Activated CD4-positive, alpha-beta memory T cell treated with anti-CD3 and anti-CD28 coated beads for 36 hours (primary cell): ENCODE measurements at regions not wholly inside any gene's neighbourhood (a gene's known extent, or its start where the extent isn't known, plus 50 kb on each side); places are given as distances from the start of the nearest gene placed in this dataset.

Experiments used
- CTCF ChIA-PET: fragments of 350-600 bp; sonication (Branson Sonifier 250); formaldehyde crosslinking; loops from one replicate; lab custom pipeline; 2021; ENCODE audit warnings: antibody characterized with exemption, inconsistent platforms; lab: Charles Lee
- POLR2A ChIA-PET: fragments of 350-600 bp; sonication (Branson Sonifier 250); formaldehyde crosslinking; loops from one replicate; lab custom pipeline; 2021; ENCODE audit warnings: antibody characterized with exemption; lab: Charles Lee
- DNase-seq: peaks from one replicate; pipeline ENCODE4 v3.0.0-alpha.2; 2020
- H3K27ac Mint-ChIP-seq: one replicate; pipeline ENCODE4 v1.8.0; 2021; ENCODE audit warnings: mixed read lengths
- H3K27me3 Mint-ChIP-seq: one replicate; pipeline ENCODE4 v1.8.0; 2021; ENCODE audit warnings: mixed read lengths
- H3K36me3 Mint-ChIP-seq: one replicate; pipeline ENCODE4 v1.8.0; 2021; ENCODE audit warnings: mixed read lengths
- H3K4me1 Mint-ChIP-seq: one replicate; pipeline ENCODE4 v1.8.0; 2021; ENCODE audit warnings: low read depth, mixed read lengths
- H3K4me3 Mint-ChIP-seq: one replicate; pipeline ENCODE4 v1.8.0; 2021; ENCODE audit warnings: mild to moderate bottlenecking, mixed read lengths
- H3K9me3 Mint-ChIP-seq: one replicate; pipeline ENCODE4 v1.8.0; 2021; ENCODE audit warnings: mixed read lengths
- intact Hi-C: fragments of 100-400 bp; cut with micrococcal nuclease; formaldehyde crosslinking; loops from one replicate; pipeline ENCODE4 v1.15.1; 2023

DNA sequence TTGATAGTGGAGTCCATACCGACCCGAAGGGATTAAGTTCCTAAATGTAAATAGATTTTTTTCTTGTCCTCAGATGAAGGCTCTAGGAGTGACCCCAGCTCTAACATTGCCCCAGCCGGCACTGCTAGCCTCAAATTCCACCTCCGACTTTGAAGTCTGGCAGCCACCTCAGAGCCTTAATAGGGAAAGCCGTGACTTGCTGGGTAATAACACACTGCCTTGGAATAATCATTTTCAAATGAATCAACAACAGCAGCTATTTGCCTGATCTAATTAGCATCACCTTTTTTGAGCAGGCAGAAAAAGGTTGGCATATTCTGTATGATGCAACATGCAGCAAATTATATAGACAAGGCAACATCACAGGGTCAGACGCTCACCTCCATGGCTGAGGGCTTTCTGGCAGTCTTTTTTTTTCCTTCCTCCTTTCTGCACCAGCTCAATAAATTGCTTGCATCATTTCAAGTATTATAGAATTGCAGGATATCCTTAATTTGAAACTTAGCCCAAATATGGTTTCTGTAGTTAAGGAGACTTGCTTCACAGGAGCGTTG is 276.5 kb upstream of the ATP5MC3 start:
- Mint-ChIP-seq H3K27ac (no peak overlapping the region), H3K36me3 (no peaks in the 10 kb centered on the region), H3K4me1 (no peaks in the 10 kb centered on the region), H3K9me3 (peaks cover 8% of the 10 kb centered on the region), H3K27me3 (peaks cover 2% of the 10 kb centered on the region), H3K4me3 (no peak overlapping the region)
- DNase-seq = no peak
- CTCF ChIA-PET = no interaction called here
- POLR2A ChIA-PET = no interaction called here
- intact Hi-C loops = no loop called here

DNA sequence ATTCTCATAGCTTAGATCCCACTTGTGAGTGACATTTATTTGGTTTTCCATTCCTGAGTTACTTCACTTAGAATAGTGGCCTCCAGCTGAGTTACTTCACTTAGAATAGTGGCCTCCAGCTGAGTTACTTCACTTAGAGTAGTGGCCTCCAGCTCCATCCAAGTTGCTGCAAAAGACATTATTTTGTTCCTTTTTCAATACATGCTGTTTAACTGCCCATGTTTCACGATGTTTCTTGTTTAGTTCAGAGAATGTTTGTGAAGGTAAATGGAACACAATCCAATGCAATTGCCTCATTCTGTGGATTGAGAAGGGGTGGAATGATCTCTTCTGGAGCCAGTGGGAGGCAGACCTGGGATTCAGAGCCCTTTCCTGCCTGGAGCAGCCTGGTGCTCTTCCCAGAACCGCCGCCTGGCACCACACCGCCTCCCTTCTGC is 273.5 kb upstream of the ATP5MC3 start:
- H3K27ac Mint-ChIP-seq = no peak overlapping the region
- POLR2A ChIA-PET = no interaction called here

DNA sequence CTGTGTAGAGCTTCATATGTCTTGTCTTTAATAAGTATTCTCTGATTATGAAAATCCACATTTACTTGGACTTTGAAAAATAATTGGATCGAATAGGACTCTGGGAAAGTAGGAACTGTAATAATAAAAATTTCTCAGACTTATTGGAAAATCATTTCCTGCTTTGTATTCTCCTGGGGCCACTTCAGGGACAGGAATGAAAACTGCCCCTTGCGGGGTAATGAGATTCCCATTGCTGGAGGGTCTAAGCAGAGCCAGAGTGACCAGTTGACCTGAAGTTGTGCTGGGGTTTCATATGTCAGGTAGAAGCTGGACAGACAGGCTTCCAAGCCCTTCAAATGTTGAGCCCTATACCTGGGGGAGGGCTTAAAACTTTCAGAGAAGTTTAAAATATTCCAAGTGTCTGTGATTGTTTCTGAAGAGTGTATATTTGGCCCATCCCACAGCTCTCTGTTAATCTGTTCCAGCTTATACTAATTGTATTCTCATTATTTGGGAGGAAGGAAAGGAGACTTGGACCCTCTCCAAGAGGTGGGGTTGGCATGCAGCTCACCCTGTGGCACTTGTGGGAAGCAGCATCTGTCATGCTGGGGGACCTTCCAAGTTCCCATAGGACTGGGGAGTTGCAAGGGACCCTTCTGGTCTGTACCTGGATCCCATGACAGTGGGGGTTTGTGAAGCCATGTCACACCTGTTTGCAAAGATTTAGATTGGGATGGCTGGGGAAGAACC is 268.7 kb upstream of the ATP5MC3 start:
- Mint-ChIP-seq H3K4me3 (no peak overlapping the region), H3K27ac (no peak overlapping the region), H3K4me1 (no peaks in the 10 kb centered on the region), H3K9me3 (no peaks in the 10 kb centered on the region), H3K36me3 (no peaks in the 10 kb centered on the region), H3K27me3 (peaks cover 2% of the 10 kb centered on the region)
- DNase-seq = no peak
- CTCF ChIA-PET = no interaction called here
- intact Hi-C loops = no loop called here
- POLR2A ChIA-PET = no interaction called here

More for the DNA sequence above, 273.5 kb upstream of the ATP5MC3 start:
- H3K4me3 Mint-ChIP-seq = no peak overlapping the region
- H3K4me1 Mint-ChIP-seq = no peaks in the 10 kb centered on the region
- peaks cover 4% of the 10 kb centered on the region for H3K9me3 Mint-ChIP-seq
- H3K27me3 Mint-ChIP-seq = peaks cover 2% of the 10 kb centered on the region
- intact Hi-C loops = no loop called here
- no peak for DNase-seq
- H3K36me3 Mint-ChIP-seq = no peaks in the 10 kb centered on the region
- CTCF ChIA-PET = no interaction called here

DNA sequence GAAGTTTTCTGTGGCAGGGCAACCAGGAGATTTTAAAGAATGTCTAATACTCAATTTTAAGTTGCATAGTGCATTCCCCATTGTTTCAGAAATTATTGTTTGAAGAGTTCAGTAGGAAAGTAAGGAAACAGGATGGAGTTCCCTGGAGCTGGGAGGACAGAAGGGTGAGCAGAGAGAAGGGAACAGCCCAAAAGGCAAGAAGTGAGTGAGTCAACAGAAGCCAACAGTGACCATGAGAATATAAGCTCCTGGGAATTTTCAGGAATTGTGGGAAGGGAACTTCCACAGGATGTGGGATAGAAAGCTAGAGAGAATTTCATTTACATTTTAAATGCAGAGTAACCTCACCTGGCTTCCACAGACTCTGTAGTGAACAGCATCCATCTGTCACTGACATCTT is 268.1 kb upstream of the ATP5MC3 start:
- intact Hi-C loops = no loop called here
- Mint-ChIP-seq H3K36me3 (no peaks in the 10 kb centered on the region), H3K27ac (no peak overlapping the region), H3K9me3 (no peaks in the 10 kb centered on the region), H3K4me1 (no peaks in the 10 kb centered on the region), H3K4me3 (no peak overlapping the region), H3K27me3 (peaks cover 2% of the 10 kb centered on the region)
- ChIA-PET CTCF (no interaction called here), POLR2A (no interaction called here)
- DNase-seq = no peak

DNA sequence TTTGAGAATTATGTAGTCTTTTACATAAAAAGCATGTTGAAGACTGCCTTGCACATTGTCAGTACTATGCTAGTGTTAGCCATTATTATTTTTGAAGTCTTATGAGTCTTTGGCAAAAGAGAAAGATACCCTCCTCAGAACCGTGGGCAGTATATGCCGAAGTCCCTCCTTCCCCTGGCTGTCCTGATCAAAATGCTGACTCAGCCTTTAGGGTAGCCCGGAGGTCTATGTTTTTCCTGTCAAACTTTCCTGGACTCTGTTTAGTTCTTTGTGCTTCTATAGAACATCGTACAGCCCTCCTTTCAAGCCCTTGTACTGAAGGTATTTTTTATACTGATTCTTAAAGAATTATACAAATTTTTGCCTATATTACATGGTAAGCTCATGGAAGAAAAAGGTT is 264.7 kb upstream of the ATP5MC3 start:
- intact Hi-C loops = no loop called here
- no peaks in the 10 kb centered on the region for H3K4me1 Mint-ChIP-seq
- H3K4me3 Mint-ChIP-seq = no peak overlapping the region
- DNase-seq = no peak
- no peak overlapping the region for H3K27ac Mint-ChIP-seq
- H3K9me3 Mint-ChIP-seq = no peaks in the 10 kb centered on the region
- ChIA-PET POLR2A (no interaction called here), CTCF (no interaction called here)
- no peaks in the 10 kb centered on the region for H3K27me3 Mint-ChIP-seq
- no peaks in the 10 kb centered on the region for H3K36me3 Mint-ChIP-seq

DNA sequence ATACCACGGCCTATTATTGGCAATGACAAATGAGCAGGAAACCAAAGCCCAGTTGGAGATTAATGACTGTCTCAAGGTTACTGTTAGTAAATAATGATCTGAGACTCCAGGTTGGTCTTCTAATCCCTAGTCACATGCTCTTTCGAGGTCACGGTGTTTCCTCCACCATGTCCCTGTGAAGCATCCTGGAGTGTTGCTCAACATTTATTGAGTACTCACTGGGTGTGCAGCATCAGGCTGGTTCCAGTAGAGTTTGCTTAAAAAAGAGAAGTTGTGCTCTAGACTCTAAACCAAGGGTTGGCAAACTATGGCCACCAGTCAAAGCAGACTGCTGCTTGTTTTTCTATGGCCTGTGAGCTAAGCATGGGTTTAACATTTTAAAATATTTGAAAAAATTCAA is 263.8 kb upstream of the ATP5MC3 start:
- ChIA-PET CTCF (no interaction called here), POLR2A (no interaction called here)
- no peaks in the 10 kb centered on the region for H3K27me3 Mint-ChIP-seq
- no peaks in the 10 kb centered on the region for H3K9me3 Mint-ChIP-seq
- no peak overlapping the region for H3K27ac Mint-ChIP-seq
- H3K36me3 Mint-ChIP-seq = no peaks in the 10 kb centered on the region
- H3K4me3 Mint-ChIP-seq = no peak overlapping the region
- DNase-seq = no peak
- no peaks in the 10 kb centered on the region for H3K4me1 Mint-ChIP-seq
- intact Hi-C loops = no loop called here

DNA sequence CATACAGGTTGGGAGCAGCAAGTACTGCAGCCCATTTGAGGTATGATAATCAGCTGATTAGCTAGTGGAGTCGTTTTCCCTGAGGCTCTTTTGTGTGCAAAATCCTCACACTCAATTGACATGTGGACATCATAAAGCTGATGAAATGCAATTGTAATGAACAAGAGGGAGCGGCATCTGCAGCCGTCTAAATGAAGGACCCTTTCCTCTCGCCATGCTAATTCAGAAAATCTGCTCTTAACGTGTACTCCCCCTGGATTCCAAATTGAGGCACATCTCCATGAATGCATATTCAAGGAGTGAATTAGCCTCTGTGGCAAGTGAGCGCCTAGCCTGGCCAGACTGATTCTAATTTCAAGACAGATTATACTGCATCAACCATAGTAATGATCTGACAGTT is 260.9 kb upstream of the ATP5MC3 start:
- no peak overlapping the region for H3K4me3 Mint-ChIP-seq
- no peaks in the 10 kb centered on the region for H3K9me3 Mint-ChIP-seq
- no peaks in the 10 kb centered on the region for H3K36me3 Mint-ChIP-seq
- CTCF ChIA-PET = no interaction called here
- POLR2A ChIA-PET = no interaction called here
- no peaks in the 10 kb centered on the region for H3K27me3 Mint-ChIP-seq
- no peak overlapping the region for H3K27ac Mint-ChIP-seq
- intact Hi-C loops = no loop called here
- H3K4me1 Mint-ChIP-seq = no peaks in the 10 kb centered on the region
- DNase-seq = no peak

DNA sequence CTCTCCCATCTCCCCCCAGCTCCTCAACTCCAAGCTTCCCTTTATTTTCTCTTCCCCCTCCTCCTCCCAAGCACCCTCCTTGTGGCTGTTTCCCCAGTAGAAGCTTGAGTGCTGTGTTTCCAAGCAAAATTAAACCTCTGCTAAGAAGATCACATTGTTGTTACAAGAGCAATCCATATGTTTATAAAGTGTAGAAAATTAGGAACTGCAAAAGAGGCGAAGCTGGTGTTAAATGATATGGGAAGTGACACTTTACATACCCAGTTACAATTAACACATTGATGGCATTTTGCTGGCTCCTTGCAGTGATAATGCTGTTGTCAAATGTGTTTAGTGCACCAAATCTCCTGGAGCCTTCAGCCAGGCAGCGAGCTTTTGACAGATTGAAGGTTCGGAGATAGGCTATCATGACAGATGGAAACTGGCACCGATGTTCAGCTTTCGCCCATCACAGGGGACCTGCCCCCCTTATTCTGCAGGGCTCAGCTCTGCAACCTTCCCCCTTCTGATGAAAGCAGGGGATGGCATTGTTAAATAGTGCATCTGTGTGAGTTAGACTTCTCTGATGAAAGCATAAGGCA is 259.8 kb upstream of the ATP5MC3 start:
- intact Hi-C loops = no loop called here
- CTCF ChIA-PET = no interaction called here

DNA sequence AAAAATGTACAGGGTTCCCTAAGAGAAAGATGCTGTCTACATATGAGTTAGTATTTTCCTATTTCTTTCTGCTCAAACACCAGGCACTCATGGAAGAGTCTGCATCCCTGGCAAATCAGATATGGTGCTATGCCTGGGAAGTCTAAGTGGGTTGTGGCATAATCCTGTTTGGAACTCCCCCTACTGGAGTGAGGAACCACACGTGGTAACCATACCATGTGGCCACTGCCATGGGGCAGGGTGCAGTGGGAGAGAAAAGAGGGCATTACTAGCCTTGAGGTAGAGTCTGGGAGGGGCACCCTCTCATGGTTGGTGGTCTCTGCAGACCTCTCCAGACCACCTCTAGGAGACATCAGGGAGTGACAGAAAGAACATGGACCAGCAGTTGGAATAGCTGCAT is 257.9 kb upstream of the ATP5MC3 start:
- no peak overlapping the region for H3K27ac Mint-ChIP-seq

More for the DNA sequence above, 259.8 kb upstream of the ATP5MC3 start:
- POLR2A ChIA-PET = no interaction called here
- Mint-ChIP-seq H3K4me3 (no peak overlapping the region), H3K27me3 (no peaks in the 10 kb centered on the region), H3K9me3 (no peaks in the 10 kb centered on the region), H3K4me1 (no peaks in the 10 kb centered on the region), H3K36me3 (no peaks in the 10 kb centered on the region), H3K27ac (no peak overlapping the region)
- DNase-seq = no peak

DNA sequence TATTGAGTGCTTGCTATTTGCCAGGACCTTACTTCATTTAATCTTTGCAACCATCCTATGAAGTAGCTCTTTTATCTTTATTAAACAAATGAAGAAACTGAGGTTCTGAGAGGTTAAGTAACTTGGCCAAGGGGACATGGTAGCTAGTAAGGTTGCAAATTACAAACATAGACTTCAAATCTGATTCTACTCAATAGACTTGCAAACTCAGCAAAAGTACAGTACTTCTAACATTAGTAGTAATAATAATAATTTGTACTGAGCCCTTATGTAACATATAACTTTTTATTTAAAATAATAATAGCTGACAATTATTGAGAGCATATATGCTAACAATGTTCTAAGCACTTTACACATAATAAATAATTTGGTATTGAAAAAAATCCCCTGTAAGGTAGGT is 255.7 kb upstream of the ATP5MC3 start:
- CTCF ChIA-PET = no interaction called here
- intact Hi-C loops = no loop called here
- POLR2A ChIA-PET = no interaction called here

More for the DNA sequence above, 257.9 kb upstream of the ATP5MC3 start:
- Mint-ChIP-seq H3K4me1 (no peaks in the 10 kb centered on the region), H3K27me3 (no peaks in the 10 kb centered on the region), H3K4me3 (no peak overlapping the region), H3K9me3 (no peaks in the 10 kb centered on the region), H3K36me3 (no peaks in the 10 kb centered on the region)
- ChIA-PET POLR2A (no interaction called here), CTCF (no interaction called here)
- intact Hi-C loops = no loop called here
- no peak for DNase-seq

DNA sequence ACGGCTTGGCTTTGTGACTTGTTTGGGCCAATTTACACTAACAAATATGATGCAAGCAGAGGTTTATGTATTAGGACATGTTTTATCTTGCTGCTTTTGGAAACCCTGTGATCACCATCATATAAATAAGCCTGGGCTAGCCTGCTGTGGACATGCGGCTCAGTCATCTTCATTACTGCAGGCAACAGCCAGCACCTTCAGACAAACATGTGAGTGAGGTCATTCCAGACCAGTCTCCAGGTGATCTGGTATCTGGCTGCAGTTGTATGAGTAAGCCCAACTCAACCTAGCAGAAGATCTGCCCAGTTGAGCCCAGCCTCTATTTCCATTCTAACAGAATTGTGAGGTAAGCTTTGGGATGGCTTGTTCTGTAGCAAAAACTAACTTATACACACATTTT is 254.6 kb upstream of the ATP5MC3 start:
- Mint-ChIP-seq H3K27me3 (no peaks in the 10 kb centered on the region), H3K4me3 (no peak overlapping the region), H3K36me3 (no peaks in the 10 kb centered on the region), H3K27ac (no peak overlapping the region), H3K4me1 (no peaks in the 10 kb centered on the region), H3K9me3 (no peaks in the 10 kb centered on the region)
- CTCF ChIA-PET = no interaction called here
- intact Hi-C loops = no loop called here
- no peak for DNase-seq
- POLR2A ChIA-PET = no interaction called here

More for the DNA sequence above, 255.7 kb upstream of the ATP5MC3 start:
- H3K27me3 Mint-ChIP-seq = no peaks in the 10 kb centered on the region
- no peaks in the 10 kb centered on the region for H3K36me3 Mint-ChIP-seq
- H3K27ac Mint-ChIP-seq = no peak overlapping the region
- H3K4me1 Mint-ChIP-seq = no peaks in the 10 kb centered on the region
- H3K9me3 Mint-ChIP-seq = no peaks in the 10 kb centered on the region
- H3K4me3 Mint-ChIP-seq = no peak overlapping the region
- no peak for DNase-seq

DNA sequence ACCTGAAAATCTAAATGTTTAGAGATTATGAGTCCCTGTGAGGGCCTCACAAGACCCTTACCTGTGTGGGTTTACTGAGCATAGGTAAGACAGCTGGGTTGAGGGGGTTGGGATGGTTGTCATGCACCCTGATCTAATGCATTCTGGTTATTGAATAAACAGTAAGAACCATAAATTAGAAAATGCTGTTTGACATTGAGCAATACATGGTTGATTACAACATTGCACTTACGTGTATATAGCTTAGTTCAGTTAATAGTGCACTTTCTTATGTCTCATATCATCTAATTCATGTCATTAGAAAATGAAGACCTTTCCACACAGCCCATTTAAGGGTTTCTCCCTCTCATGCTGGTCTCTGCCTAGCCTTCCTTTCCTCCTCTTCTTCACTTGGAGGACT is 253.5 kb upstream of the ATP5MC3 start:
- CTCF ChIA-PET = no interaction called here
- Mint-ChIP-seq H3K4me1 (no peaks in the 10 kb centered on the region), H3K27me3 (no peaks in the 10 kb centered on the region), H3K27ac (no peak overlapping the region), H3K4me3 (no peak overlapping the region), H3K9me3 (no peaks in the 10 kb centered on the region), H3K36me3 (no peaks in the 10 kb centered on the region)
- no peak for DNase-seq
- POLR2A ChIA-PET = no interaction called here
- intact Hi-C loops = no loop called here

DNA sequence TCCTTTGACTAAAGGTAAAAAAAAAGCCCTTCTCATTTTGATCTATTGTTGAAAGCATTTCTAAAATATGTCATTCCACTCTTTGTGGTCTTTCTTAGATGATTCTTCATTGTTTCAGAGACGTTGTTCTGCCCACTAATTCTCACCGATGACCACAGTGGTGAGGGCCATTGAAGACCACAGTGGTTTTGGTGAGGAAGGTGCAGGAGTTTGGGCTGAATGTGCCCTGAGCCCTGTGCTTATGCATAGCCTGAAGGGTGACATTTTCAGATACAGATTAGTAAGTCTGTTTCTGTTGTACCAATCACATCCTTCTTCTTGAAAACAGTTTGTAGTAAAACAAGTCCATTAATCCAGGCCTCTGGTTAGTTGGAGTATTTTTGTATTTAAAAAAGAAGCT is 251.3 kb upstream of the ATP5MC3 start:
- intact Hi-C loops = no loop called here
- no peaks in the 10 kb centered on the region for H3K36me3 Mint-ChIP-seq
- CTCF ChIA-PET = no interaction called here
- POLR2A ChIA-PET = no interaction called here
- H3K27me3 Mint-ChIP-seq = no peaks in the 10 kb centered on the region
- H3K4me3 Mint-ChIP-seq = no peak overlapping the region
- no peak overlapping the region for H3K27ac Mint-ChIP-seq
- no peaks in the 10 kb centered on the region for H3K4me1 Mint-ChIP-seq
- no peak for DNase-seq
- H3K9me3 Mint-ChIP-seq = no peaks in the 10 kb centered on the region
